NOMO-1 treated with dmso at 0.1 percent for 144 hours (cell line): ENCODE measurements at regions not wholly inside any gene's neighbourhood (a gene's known extent, or its start where the extent isn't known, plus 50 kb on each side); places are given as distances from the start of the nearest gene placed in this dataset.
"Not testable (repeated sequence)": the region's sequence is repeated elsewhere in the genome, so short reads cannot be mapped to it uniquely, and the experiment has no call there.

Experiments
- DNase-seq: peaks from one replicate; lab custom pipeline; 2025; ENCODE audit not compliant: unreplicated experiment; lab: John Stamatoyannopoulos, UW

GRCh38 chr22:17318817-17319216 lies 50.4 kb upstream of the CECR2 start:
- no peak for DNase-seq

GRCh38 chr22:17315310-17315709 lies 54.0 kb upstream of the CECR2 start:
- DNase-seq: no peak

DNA sequence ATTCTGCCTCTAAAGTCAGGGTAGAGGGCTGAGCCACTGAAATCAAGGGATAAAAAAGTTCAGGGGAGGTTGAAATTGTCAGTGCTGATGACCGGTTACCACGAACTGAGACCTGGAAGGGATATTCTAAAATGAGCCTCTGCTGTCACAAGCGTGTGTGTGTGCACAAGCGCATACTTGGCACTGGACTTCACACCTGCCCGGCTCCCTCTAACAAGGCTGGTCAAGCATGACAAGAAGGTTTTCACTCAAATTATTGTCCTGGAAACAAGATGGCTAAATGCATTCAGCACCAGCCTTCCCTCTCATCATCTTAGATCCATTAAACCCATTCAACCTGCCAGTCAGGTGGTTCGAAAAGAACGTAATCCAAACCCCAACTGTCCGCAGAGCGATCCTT lies 54.8 kb upstream of the CECR2 start:
- no peak for DNase-seq

- no peak for DNase-seq
Measured at GRCh38 chr22:17313626-17314025, 55.6 kb upstream of the CECR2 start.

GRCh38 chr22:17307566-17307965 lies 61.7 kb upstream of the CECR2 start:
- DNase-seq: no peak

- no peak for DNase-seq
Measured at GRCh38 chr22:17305076-17305475, 64.2 kb upstream of the CECR2 start.

DNA sequence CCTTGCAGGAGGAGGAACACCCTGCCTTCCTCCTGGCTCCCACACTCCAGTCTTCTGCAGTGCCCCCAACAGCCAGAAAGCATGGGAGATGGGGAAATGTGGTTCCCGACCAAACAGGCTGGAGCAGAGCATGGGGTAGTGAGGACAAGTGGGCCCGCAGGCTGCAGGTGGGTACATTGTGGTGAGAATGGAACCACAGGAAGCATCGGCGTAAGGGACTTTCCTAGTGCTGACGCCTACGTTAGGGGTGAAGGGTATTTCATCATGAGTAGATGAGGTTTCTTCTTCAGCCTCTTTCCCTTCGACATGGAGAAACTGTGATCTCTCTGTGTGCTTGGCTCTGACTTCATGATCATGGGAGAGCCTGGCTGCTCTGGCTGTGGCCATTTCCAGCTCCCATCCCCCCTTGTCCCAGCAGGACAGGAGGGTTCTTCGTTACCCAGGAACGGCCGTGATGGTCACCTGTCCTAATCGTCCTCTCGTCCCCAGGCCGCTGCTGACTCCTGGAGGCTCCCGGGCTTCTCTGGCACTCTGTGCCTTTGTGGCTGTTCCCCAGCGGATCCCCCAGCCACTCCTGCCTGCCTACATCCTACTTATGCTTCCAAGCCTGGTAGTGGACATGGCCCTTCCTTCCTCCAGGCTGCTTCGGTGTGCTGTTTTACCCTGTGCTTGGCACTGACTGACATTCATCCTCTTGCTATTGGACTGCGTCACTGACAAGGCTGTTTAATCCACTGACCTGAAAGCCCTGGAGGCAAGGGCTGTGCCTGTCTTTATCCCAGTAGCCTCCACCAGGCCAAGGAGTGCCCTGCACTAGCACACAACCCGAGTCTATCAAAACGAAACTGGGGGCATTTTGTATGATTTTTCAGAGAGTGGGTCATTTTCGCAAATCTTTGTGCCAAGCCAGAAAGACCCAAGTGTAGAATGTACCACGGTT lies 65.2 kb upstream of the CECR2 start:
- no peak for DNase-seq

DNA sequence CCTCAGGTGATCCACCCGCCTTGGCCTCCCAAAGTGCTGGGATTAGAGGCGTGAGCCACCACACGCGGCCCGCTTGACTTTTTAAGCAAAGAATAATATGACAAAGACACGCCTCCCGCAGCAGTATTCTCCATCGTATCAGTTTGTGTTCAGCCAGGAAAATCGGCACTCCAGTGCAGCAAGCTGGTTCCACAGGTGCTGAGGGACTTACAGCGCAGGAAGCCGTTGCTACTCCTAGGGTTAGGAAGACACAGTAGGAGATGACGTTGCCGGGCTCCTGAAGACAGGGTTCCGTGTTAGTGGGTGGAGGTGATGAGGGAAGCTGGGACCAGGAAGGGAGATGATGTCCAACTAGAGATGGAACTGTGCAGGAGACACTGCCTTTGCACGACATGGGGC lies 65.8 kb upstream of the CECR2 start:
- DNase-seq: no peak

- DNase-seq: no peak
Measured at GRCh38 chr22:17302616-17303015, 66.6 kb upstream of the CECR2 start.

DNA sequence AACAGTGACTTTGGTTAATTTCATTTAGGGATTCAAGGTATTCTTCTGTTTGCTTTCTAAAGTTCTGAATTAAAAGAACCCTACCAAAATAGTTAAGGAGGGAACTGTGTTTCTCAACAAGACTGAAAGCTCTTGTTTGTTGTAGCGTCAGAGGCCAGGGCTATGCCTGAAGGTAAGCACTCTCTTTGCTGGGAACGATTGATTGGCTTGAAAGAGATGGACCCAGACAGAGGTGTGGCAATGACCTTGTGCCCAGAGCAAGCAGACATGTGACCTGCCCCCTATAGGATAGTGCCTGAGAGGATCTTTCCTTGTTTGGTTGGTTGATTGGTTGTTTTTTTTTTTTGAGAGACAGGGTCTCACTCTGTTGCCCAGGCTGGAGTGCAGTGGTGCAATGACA lies 68.3 kb upstream of the CECR2 start:
- no peak for DNase-seq

- not testable (repeated sequence) for DNase-seq
Measured at GRCh38 chr22:17298805-17299502, 70.3 kb upstream of the CECR2 start.

GRCh38 chr22:17285656-17286055 lies 66.4 kb upstream of the ADA2 start:
- no peak for DNase-seq

GRCh38 chr22:17284888-17285287 lies 65.7 kb upstream of the ADA2 start:
- DNase-seq: no peak

- DNase-seq: no peak
Measured at GRCh38 chr22:17284466-17284865, 65.2 kb upstream of the ADA2 start.

- not testable (repeated sequence) for DNase-seq
Measured at GRCh38 chr22:17283865-17284264, 64.6 kb upstream of the ADA2 start.

GRCh38 chr22:17283423-17283822 lies 64.2 kb upstream of the ADA2 start:
- no peak for DNase-seq

DNA sequence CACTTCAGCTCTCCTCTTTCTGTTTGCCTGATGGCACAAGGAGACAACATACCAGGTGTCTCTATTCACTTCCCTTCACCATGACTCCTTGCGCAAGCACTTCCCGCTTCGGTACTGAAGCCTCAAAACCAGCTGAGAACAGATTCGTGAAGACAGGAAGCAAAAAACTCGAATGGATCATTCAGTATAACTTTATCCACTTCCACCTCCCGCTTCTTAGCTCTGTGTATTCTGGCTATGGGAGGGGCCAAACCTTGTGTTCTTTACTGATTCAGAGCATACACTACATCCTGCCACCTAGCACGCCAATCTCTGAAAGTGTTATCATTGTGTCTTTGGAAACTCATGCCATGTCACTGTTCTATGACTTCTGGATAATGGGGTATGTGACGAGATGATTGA lies 62.2 kb upstream of the ADA2 start:
- DNase-seq: peak; percentile 3

GRCh38 chr22:17281026-17281425 lies 61.8 kb upstream of the ADA2 start:
- no peak for DNase-seq

- DNase-seq: no peak
Measured at GRCh38 chr22:17272511-17272991, 53.3 kb upstream of the ADA2 start.

- no peak for DNase-seq
Measured at GRCh38 chr22:17271711-17272451, 52.6 kb upstream of the ADA2 start.

DNA sequence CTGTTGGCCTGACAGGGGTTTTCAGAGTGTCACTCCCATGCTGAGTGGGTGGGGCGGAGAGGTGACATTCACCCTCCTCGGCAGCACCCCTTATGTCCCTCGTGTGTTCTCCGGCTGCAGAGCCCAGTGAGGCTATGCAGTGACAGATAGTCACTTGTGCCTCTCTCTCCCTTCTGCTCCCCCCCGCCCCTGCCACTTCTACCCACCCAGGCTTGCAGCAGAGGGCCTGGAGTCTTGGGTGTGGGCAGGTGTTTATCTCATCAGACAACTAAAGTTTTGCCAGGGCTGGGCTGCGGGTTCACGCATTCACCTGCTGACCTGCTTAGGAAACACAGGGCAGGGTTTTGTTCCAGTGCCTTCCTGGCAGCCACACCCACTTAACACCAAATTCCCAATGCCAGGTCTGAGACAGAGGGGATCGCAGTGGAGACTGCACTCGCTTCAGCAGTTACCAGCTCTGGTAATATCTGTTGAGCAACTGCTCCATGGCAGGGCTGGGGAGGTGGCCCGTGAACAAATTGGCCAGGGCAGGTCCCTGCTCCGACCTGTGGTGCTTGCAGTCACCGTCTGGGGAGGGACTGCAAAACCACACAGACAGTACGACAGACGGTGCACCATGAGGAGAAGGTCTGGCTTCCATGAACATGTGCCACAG lies 50.5 kb upstream of the ADA2 start:
- DNase-seq: no peak
